HEK293 (cell line): ENCODE measurements at regions not wholly inside any gene's neighbourhood (a gene's known extent, or its start where the extent isn't known, plus 50 kb on each side); places are given as distances from the start of the nearest gene placed in this dataset.

Experiments used
- CTCF ChIA-PET: fragments of 350-600 bp; formaldehyde crosslinking; extraction: SDS; loops from one replicate; lab custom pipeline; 2021; ENCODE audit warnings: antibody characterized with exemption; lab: Yijun Ruan, JAX
- POLR2A ChIA-PET: fragments of 300-600 bp; formaldehyde crosslinking; extraction: SDS; loops from one replicate; lab custom pipeline; 2020; ENCODE audit warnings: antibody characterized with exemption, inconsistent platforms; lab: Yijun Ruan, JAX
- H3K27ac ChIP-seq: fragments of 200-500 bp; sonication (Bioruptor generic); 2 replicates; pipeline ENCODE4 v1.5.1; 2014; ENCODE audit warnings: low read depth, low read length, control low read depth, inconsistent platforms; ENCODE audit errors: extremely low read depth
- H3K36me3 ChIP-seq, 2 experiments: fragments of 200-500 bp in 1 of 2; sonication (Bioruptor generic) in 1 of 2; 1 replicate in 1 of 2; 2 replicates in 1 of 2; pipeline ENCODE4 v1.5.1; 2014 to 2017; ENCODE audit warnings: inconsistent platforms in 2 of 2, low read length in 2 of 2; ENCODE audit not compliant: control insufficient read depth in 2 of 2, insufficient read depth in 1 of 2
- H3K4me1 ChIP-seq: fragments of 200-500 bp; sonication (Bioruptor generic); 2 replicates; pipeline ENCODE4 v1.5.1; 2014; ENCODE audit warnings: mild to moderate bottlenecking, low read length, inconsistent platforms; ENCODE audit not compliant: control insufficient read depth, insufficient read depth
- H3K4me3 ChIP-seq: 2 replicates; pipeline ENCODE4 v1.5.1; 2011; ENCODE audit warnings: low read depth, mild to moderate bottlenecking, control low read depth, low read length, moderate library complexity
- H3K9me3 ChIP-seq: fragments of 200-500 bp; sonication (Bioruptor generic); 2 replicates; pipeline ENCODE4 v1.5.1; 2014; ENCODE audit warnings: low read depth, low read length, inconsistent platforms; ENCODE audit not compliant: control insufficient read depth, insufficient read depth
- EGR2 ChIP-seq: fragments of 450-650 bp; formaldehyde crosslinking; IDR thresholded peaks from 2 replicates; pipeline ENCODE4 v1.5.1; 2016; ENCODE audit warnings: low read depth, missing biosample characterization, missing genetic modification characterization
- FEZF1 ChIP-seq: fragments of 450-650 bp; formaldehyde crosslinking; IDR thresholded peaks from 2 replicates; pipeline ENCODE4 v1.5.1; 2016; ENCODE audit warnings: missing biosample characterization, missing genetic modification characterization
- SALL2 ChIP-seq: fragments of 450-650 bp; formaldehyde crosslinking; IDR thresholded peaks from 2 replicates; pipeline ENCODE4 v1.5.0; 2017; ENCODE audit warnings: missing biosample characterization, mild to moderate bottlenecking, missing genetic modification characterization, borderline replicate concordance
- ZBTB8A ChIP-seq: fragments of 450-650 bp; formaldehyde crosslinking; IDR thresholded peaks from 2 replicates; pipeline ENCODE4 v1.5.1; 2016; ENCODE audit warnings: missing biosample characterization, missing genetic modification characterization
- ZNF140 ChIP-seq: fragments of 450-650 bp; formaldehyde crosslinking; IDR thresholded peaks from 2 replicates; pipeline ENCODE4 v1.5.1; 2016; ENCODE audit warnings: missing biosample characterization, missing genetic modification characterization
- ZNF184 ChIP-seq: fragments of 450-650 bp; IDR thresholded peaks from 2 replicates; pipeline ENCODE4 v1.5.1; 2018; ENCODE audit warnings: missing biosample characterization, mild to moderate bottlenecking, missing genetic modification characterization
- ZNF19 ChIP-seq: fragments of 450-650 bp; formaldehyde crosslinking; IDR thresholded peaks from 2 replicates; pipeline ENCODE4; 2016; ENCODE audit warnings: missing biosample characterization, missing genetic modification characterization, low read depth
- ZNF2 ChIP-seq: fragments of 450-650 bp; formaldehyde crosslinking; IDR thresholded peaks from 2 replicates; pipeline ENCODE4 v1.5.1; 2016; ENCODE audit warnings: missing biosample characterization, missing genetic modification characterization
- ZNF223 ChIP-seq: fragments of 450-650 bp; formaldehyde crosslinking; IDR thresholded peaks from 2 replicates; pipeline ENCODE4 v1.5.1; 2016; ENCODE audit warnings: missing biosample characterization, missing genetic modification characterization
- ZNF302 ChIP-seq: fragments of 450-650 bp; formaldehyde crosslinking; IDR thresholded peaks from 2 replicates; pipeline ENCODE4 v1.5.1; 2016; ENCODE audit warnings: missing biosample characterization, missing genetic modification characterization, low read depth
- ZNF350 ChIP-seq: fragments of 450-650 bp; formaldehyde crosslinking; IDR thresholded peaks from 2 replicates; pipeline ENCODE4 v1.5.0; 2017; ENCODE audit warnings: missing biosample characterization, mild to moderate bottlenecking, missing genetic modification characterization
- ZNF366 ChIP-seq: fragments of 450-650 bp; formaldehyde crosslinking; conservative IDR thresholded peaks from 2 replicates; pipeline ENCODE4 v1.5.1; 2016; ENCODE audit warnings: missing biosample characterization, missing genetic modification characterization
- ZNF473 ChIP-seq: fragments of 450-650 bp; formaldehyde crosslinking; IDR thresholded peaks from 2 replicates; pipeline ENCODE4 v1.5.1; 2017; ENCODE audit warnings: missing biosample characterization, missing genetic modification characterization
- ZNF48 ChIP-seq: fragments of 450-650 bp; formaldehyde crosslinking; IDR thresholded peaks from 2 replicates; pipeline ENCODE4 v1.5.1; 2016; ENCODE audit warnings: missing biosample characterization, missing genetic modification characterization
- ZNF521 ChIP-seq: fragments of 450-650 bp; formaldehyde crosslinking; IDR thresholded peaks from 2 replicates; pipeline ENCODE4 v1.5.1; 2017; ENCODE audit warnings: missing biosample characterization, mild to moderate bottlenecking, missing genetic modification characterization
- ZNF596 ChIP-seq: fragments of 450-650 bp; IDR thresholded peaks from 2 replicates; pipeline ENCODE4 v1.5.0; 2018; ENCODE audit warnings: missing biosample characterization, mild to moderate bottlenecking, missing genetic modification characterization, moderate library complexity
- ZNF600 ChIP-seq: fragments of 450-650 bp; formaldehyde crosslinking; IDR thresholded peaks from 2 replicates; pipeline ENCODE4 v1.5.1; 2016; ENCODE audit warnings: missing biosample characterization, missing genetic modification characterization
- ZNF621 ChIP-seq: fragments of 450-650 bp; formaldehyde crosslinking; IDR thresholded peaks from 2 replicates; pipeline ENCODE4 v1.5.1; 2017; ENCODE audit warnings: missing biosample characterization, missing genetic modification characterization
- ZNF654 ChIP-seq: fragments of 450-650 bp; formaldehyde crosslinking; IDR thresholded peaks from 2 replicates; pipeline ENCODE4 v1.5.1; 2016; ENCODE audit warnings: low read depth, missing biosample characterization, missing genetic modification characterization
- ZNF660 ChIP-seq: fragments of 450-650 bp; IDR thresholded peaks from 2 replicates; pipeline ENCODE4 v1.5.1; 2018; ENCODE audit warnings: missing biosample characterization, mild to moderate bottlenecking, missing genetic modification characterization
- ZNF670 ChIP-seq: fragments of 450-650 bp; formaldehyde crosslinking; IDR thresholded peaks from 2 replicates; pipeline ENCODE4 v1.5.1; 2016; ENCODE audit warnings: missing biosample characterization, missing genetic modification characterization, low read depth
- ZNF747 ChIP-seq: fragments of 450-650 bp; formaldehyde crosslinking; IDR thresholded peaks from 2 replicates; pipeline ENCODE4 v1.5.1; 2016; ENCODE audit warnings: missing biosample characterization, missing genetic modification characterization
- ZNF837 ChIP-seq: fragments of 450-650 bp; formaldehyde crosslinking; IDR thresholded peaks from 2 replicates; pipeline ENCODE4 v1.5.1; 2016; ENCODE audit warnings: missing biosample characterization, missing genetic modification characterization
- TF ChIP-seq, protein P1 (sequence below): fragments of 450-650 bp; formaldehyde crosslinking; IDR thresholded peaks from 2 replicates; pipeline ENCODE4 v1.5.1; 2016; ENCODE audit warnings: missing biosample characterization, missing genetic modification characterization
- TF ChIP-seq, protein P2 (sequence below): fragments of 450-650 bp; formaldehyde crosslinking; IDR thresholded peaks from 2 replicates; pipeline ENCODE4 v1.5.1; 2016; ENCODE audit warnings: missing biosample characterization, missing genetic modification characterization
- TF ChIP-seq, protein P3 (sequence below): fragments of 450-650 bp; formaldehyde crosslinking; IDR thresholded peaks from 2 replicates; pipeline ENCODE4 v1.5.1; 2016; ENCODE audit warnings: missing biosample characterization, missing genetic modification characterization
- TF ChIP-seq, protein P4 (sequence below): fragments of 450-650 bp; formaldehyde crosslinking; IDR thresholded peaks from 2 replicates; pipeline ENCODE4 v1.5.1; 2017; ENCODE audit warnings: missing biosample characterization, missing genetic modification characterization

DNA sequence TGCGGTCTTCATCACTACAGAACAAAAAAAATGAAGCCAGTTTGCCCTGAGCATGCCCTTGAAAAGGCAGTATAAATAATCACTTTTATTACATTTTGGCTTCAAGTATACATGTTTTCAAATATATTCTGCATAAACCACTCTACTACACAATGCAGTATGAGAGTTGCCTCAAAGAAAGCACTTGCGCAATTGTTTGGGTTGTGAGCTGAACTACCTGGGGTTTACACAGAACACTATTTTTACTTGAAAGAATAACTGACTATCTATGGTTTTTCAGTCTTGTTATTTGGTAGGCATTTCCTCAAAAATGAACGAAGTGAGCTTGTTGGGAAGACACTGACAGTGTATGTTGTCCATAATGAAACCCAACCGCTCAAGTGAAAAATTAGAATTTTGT is 264.4 kb upstream of the KLF12 start:
- CTCF ChIA-PET, result no interaction called here

DNA sequence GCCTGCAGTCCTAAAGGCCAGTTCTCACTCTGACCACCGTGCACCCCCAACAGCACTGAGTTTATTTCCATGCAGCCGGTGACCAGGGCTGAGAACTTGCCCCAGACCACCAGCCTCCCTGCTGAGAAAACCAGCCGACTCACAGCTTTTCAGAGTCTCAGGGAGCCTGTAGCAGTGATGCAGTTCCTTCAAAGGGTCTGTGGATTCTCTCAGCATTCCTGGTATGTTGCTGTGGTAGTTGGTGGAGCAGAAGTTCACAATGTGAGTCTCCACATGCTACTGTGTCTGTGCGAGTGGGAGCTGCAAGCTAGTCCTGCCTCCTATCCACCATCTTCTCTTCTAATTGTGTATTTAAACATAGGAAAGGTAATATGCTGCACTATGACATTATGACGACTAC is 254.9 kb upstream of the KLF12 start:
- Histone ChIP-seq H3K4me3 (no peak overlapping the region), H3K9me3 (no peaks in the 10 kb centered on the region), H3K27ac (no peak overlapping the region), H3K36me3 (no peaks in the 10 kb centered on the region), H3K4me1 (no peaks in the 10 kb centered on the region)
- POLR2A ChIA-PET, result no interaction called here
- no peak for TF ChIP-seq ZNF350 (tag by site-specific recombination)
- no peak for TF ChIP-seq ZNF302 (tag by site-specific recombination)
- TF ChIP-seq EGR2 (tag by site-specific recombination), result no peak
- TF ChIP-seq ZBTB8A (tag by site-specific recombination), result no peak
- TF ChIP-seq, protein P1, sequence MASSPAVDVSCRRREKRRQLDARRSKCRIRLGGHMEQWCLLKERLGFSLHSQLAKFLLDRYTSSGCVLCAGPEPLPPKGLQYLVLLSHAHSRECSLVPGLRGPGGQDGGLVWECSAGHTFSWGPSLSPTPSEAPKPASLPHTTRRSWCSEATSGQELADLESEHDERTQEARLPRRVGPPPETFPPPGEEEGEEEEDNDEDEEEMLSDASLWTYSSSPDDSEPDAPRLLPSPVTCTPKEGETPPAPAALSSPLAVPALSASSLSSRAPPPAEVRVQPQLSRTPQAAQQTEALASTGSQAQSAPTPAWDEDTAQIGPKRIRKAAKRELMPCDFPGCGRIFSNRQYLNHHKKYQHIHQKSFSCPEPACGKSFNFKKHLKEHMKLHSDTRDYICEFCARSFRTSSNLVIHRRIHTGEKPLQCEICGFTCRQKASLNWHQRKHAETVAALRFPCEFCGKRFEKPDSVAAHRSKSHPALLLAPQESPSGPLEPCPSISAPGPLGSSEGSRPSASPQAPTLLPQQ, result no peak
- TF ChIP-seq, protein P2, sequence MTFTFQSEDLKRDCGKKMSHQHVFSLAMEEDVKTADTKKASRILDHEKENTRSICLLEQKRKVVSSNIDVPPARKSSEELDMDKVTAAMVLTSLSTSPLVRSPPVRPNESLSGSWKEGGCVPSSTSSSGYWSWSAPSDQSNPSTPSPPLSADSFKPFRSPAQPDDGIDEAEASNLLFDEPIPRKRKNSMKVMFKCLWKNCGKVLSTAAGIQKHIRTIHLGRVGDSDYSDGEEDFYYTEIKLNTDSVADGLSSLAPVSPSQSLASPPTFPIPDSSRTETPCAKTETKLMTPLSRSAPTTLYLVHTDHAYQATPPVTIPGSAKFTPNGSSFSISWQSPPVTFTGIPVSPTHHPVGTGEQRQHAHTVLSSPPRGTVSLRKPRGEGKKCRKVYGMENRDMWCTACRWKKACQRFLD (tag by site-specific recombination), result no peak
- no peak for TF ChIP-seq ZNF596 (tag by site-specific recombination)
- TF ChIP-seq ZNF747 (tag by site-specific recombination), result no peak
- no peak for TF ChIP-seq ZNF670 (tag by site-specific recombination)
- no peak for TF ChIP-seq ZNF837
- TF ChIP-seq SALL2 (tag by site-specific recombination), result no peak
- TF ChIP-seq, protein P3, sequence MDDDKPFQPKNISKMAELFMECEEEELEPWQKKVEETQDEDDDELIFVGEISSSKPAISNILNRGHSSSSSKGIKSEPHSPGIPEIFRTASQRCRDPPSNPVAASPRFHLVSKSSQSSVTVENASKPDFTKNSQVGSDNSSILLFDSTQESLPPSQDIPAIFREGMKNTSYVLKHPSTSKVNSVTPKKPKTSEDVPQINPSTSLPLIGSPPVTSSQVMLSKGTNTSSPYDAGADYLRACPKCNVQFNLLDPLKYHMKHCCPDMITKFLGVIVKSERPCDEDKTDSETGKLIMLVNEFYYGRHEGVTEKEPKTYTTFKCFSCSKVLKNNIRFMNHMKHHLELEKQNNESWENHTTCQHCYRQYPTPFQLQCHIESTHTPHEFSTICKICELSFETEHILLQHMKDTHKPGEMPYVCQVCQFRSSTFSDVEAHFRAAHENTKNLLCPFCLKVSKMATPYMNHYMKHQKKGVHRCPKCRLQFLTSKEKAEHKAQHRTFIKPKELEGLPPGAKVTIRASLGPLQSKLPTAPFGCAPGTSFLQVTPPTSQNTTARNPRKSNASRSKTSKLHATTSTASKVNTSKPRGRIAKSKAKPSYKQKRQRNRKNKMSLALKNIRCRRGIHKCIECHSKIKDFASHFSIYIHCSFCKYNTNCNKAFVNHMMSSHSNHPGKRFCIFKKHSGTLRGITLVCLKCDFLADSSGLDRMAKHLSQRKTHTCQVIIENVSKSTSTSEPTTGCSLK, result no peak
- no peak for TF ChIP-seq ZNF48 (tag by site-specific recombination)
- TF ChIP-seq ZNF366 (tag by site-specific recombination), result no peak
- no peak for TF ChIP-seq ZNF2
- TF ChIP-seq ZNF600 (tag by site-specific recombination), result no peak
- no peak for TF ChIP-seq ZNF140 (tag by site-specific recombination)
- no peak for TF ChIP-seq ZNF19 (tag by site-specific recombination)
- TF ChIP-seq, all 188 proteins: peak for 0
- CTCF ChIA-PET, result interaction anchor here (0.6 kb wide), 1 partner anchor 874 kb away, joined by 3 read pairs; no protein-coding TSS in a partner anchor

More for the DNA sequence above, 264.4 kb upstream of the KLF12 start:
- TF ChIP-seq ZNF350 (tag by site-specific recombination) (no peak), ZNF223 (no peak), ZNF621 (tag by site-specific recombination) (no peak), ZNF654 (no peak), ZNF521 (tag by site-specific recombination) (no peak), ZNF184 (tag by site-specific recombination) (no peak), ZNF660 (tag by site-specific recombination) (no peak), ZNF473 (tag by site-specific recombination) (no peak), FEZF1 (no peak)
- TF ChIP-seq, protein P4, sequence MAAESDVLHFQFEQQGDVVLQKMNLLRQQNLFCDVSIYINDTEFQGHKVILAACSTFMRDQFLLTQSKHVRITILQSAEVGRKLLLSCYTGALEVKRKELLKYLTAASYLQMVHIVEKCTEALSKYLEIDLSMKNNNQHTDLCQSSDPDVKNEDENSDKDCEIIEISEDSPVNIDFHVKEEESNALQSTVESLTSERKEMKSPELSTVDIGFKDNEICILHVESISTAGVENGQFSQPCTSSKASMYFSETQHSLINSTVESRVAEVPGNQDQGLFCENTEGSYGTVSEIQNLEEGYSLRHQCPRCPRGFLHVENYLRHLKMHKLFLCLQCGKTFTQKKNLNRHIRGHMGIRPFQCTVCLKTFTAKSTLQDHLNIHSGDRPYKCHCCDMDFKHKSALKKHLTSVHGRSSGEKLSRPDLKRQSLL (tag by site-specific recombination), result no peak
- TF ChIP-seq, all 188 proteins: peak for 0
- H3K9me3 ChIP-seq, result no peaks in the 10 kb centered on the region
- no peaks in the 10 kb centered on the region for H3K36me3 ChIP-seq
- H3K27ac ChIP-seq, result no peak overlapping the region
- H3K4me1 ChIP-seq, result no peaks in the 10 kb centered on the region
- H3K4me3 ChIP-seq, result no peak overlapping the region
- POLR2A ChIA-PET, result no interaction called here
